Gastroesophageal sphincter (tissue), 3 donors: ENCODE measurements at regions not wholly inside any gene's neighbourhood (a gene's known extent, or its start where the extent isn't known, plus 50 kb on each side); places are given as distances from the start of the nearest gene placed in this dataset.

Source experiments
- EP300 ChIP-seq: sonication (generic); formaldehyde crosslinking; IDR thresholded peaks from one replicate; pipeline ENCODE4 v1.6.1; 2017; ENCODE audit warnings: antibody characterized with exemption, mild to moderate bottlenecking
- POLR2A ChIP-seq, 2 donors: fragments of 450-650 bp; IDR thresholded peaks; one replicate each; pipeline ENCODE4 v1.6.1; 2017; ENCODE audit warnings: antibody characterized with exemption in 2 of 2, mild to moderate bottlenecking in 2 of 2, moderate library complexity in 1 of 2
- POLR2AphosphoS5 ChIP-seq: sonication (generic); formaldehyde crosslinking; IDR thresholded peaks from one replicate; pipeline ENCODE4 v1.6.1; 2017; ENCODE audit warnings: antibody characterized with exemption
- TF ChIP-seq, protein P1 (sequence below), 4 experiments: fragments of 200-600 bp in 2 of 4; fragments of 450-650 bp in 2 of 4; sonication (generic) in 1 of 4; IDR thresholded peaks; one replicate each; pipeline ENCODE4 v1.5.1; 2017 to 2019; ENCODE audit warnings: antibody characterized with exemption in 4 of 4, mild to moderate bottlenecking in 2 of 4, moderate library complexity in 2 of 4

GRCh38 chr17:53466733-53467132 lies 356.0 kb upstream of the KIF2B start:
- TF ChIP-seq POLR2A (IDR thresholded peaks at IDR 0.05) = no peak
- TF ChIP-seq EP300 = no peak
- TF ChIP-seq, protein P1, sequence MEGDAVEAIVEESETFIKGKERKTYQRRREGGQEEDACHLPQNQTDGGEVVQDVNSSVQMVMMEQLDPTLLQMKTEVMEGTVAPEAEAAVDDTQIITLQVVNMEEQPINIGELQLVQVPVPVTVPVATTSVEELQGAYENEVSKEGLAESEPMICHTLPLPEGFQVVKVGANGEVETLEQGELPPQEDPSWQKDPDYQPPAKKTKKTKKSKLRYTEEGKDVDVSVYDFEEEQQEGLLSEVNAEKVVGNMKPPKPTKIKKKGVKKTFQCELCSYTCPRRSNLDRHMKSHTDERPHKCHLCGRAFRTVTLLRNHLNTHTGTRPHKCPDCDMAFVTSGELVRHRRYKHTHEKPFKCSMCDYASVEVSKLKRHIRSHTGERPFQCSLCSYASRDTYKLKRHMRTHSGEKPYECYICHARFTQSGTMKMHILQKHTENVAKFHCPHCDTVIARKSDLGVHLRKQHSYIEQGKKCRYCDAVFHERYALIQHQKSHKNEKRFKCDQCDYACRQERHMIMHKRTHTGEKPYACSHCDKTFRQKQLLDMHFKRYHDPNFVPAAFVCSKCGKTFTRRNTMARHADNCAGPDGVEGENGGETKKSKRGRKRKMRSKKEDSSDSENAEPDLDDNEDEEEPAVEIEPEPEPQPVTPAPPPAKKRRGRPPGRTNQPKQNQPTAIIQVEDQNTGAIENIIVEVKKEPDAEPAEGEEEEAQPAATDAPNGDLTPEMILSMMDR (IDR thresholded peaks at IDR 0.05) = no peak
- no peak for TF ChIP-seq POLR2AphosphoS5
